ENCODE measurements at regions not wholly inside any gene's neighbourhood (a gene's known extent, or its start where the extent isn't known, plus 50 kb on each side); places are given as distances from the start of the nearest gene placed in this dataset.

DNA sequence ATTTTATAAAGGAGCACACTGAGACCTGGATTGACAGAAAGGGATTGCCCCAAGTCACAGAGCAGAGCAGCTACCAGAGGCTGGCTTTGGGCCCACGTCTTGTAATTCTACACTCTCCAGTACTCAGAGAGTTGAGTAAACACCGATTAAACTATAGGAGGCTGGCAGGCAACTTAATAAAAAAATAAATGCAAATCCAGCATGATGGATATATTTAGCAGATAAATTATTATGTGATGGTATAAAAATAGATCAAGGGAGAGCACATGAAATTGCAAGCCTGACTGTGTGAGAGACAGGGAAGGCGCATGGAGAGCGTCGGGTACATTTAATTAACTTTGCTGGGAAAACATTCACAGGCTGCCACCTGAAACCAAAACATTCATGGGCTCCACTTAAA lies 87.7 kb upstream of the CCL2 start:
- TF ChIP-seq, protein P1, sequence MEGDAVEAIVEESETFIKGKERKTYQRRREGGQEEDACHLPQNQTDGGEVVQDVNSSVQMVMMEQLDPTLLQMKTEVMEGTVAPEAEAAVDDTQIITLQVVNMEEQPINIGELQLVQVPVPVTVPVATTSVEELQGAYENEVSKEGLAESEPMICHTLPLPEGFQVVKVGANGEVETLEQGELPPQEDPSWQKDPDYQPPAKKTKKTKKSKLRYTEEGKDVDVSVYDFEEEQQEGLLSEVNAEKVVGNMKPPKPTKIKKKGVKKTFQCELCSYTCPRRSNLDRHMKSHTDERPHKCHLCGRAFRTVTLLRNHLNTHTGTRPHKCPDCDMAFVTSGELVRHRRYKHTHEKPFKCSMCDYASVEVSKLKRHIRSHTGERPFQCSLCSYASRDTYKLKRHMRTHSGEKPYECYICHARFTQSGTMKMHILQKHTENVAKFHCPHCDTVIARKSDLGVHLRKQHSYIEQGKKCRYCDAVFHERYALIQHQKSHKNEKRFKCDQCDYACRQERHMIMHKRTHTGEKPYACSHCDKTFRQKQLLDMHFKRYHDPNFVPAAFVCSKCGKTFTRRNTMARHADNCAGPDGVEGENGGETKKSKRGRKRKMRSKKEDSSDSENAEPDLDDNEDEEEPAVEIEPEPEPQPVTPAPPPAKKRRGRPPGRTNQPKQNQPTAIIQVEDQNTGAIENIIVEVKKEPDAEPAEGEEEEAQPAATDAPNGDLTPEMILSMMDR (IDR thresholded peaks at IDR 0.05): no peak
- no peak for TF ChIP-seq EP300 (IDR thresholded peaks at IDR 0.05)
- no peak for TF ChIP-seq POLR2AphosphoS5 (IDR thresholded peaks at IDR 0.05)
- TF ChIP-seq POLR2A (IDR thresholded peaks at IDR 0.05): no peak
- Histone ChIP-seq H3K4me3 (no peak overlapping the region), H3K4me1 (peaks cover 3% of the 10 kb centered on the region), H3K36me3 (no peaks in the 10 kb centered on the region), H3K27me3 (peaks cover 37% of the 10 kb centered on the region), H3K27ac (no peak overlapping the region), H3K9me3 (no peaks in the 10 kb centered on the region)
- 29% methylated on average over 5 of the region's 5 CpGs for WGBS
- no peak for DNase-seq (ENCODE audit: low spot score in 2 of 2)

DNA sequence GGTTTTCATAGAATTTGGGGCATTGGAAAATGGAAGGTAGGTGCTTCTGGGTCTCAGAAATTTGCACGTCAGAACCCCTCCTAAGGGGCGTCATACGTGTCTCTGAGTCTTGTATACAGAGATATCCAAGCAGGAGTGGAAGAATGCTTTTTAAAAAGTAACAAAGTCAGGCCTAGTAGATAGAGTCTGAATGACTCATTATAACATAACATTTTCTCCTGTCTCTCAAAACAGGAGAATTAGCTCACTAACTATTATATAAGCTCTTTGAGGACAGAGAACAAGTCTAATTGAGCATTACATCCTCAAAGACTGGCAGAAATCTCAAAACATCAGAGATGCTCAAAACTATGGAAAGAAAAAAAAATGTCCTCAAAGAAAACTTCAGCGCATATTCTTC lies 86.1 kb upstream of the CCL2 start:
- Histone ChIP-seq H3K4me3 (no peak overlapping the region), H3K36me3 (no peaks in the 10 kb centered on the region), H3K27me3 (peaks cover 23% of the 10 kb centered on the region), H3K27ac (no peak overlapping the region), H3K4me1 (peaks cover 3% of the 10 kb centered on the region), H3K9me3 (no peaks in the 10 kb centered on the region)
- TF ChIP-seq, protein P1 (IDR thresholded peaks at IDR 0.05): no peak
- TF ChIP-seq EP300 (IDR thresholded peaks at IDR 0.05) (no peak), POLR2AphosphoS5 (IDR thresholded peaks at IDR 0.05) (no peak), POLR2A (IDR thresholded peaks at IDR 0.05) (no peak)
- WGBS: 95% methylated on average over 4 of the region's 4 CpGs
- no peak for DNase-seq (ENCODE audit: low spot score in 2 of 2)

DNA sequence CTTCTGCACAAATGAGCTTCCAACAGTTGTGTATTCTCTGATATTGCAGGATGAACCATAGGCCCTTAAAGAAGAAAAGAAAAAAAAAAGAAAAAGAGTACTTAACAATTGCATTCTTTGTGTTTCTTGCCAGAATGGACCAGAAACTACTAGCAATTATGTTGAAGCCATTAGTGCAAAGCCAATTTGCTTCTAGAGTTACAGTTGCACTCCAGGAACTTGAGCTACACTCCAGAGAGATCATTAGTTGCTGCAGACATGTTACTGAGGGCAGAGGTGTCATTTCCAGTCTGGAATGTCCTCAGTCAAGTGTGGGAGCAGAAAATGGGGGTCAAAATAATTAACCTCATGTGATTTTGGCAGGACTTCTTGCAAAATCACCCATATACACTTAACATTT lies 85.6 kb upstream of the CCL2 start:
- no peak overlapping the region for H3K4me3 ChIP-seq
- TF ChIP-seq EP300 (IDR thresholded peaks at IDR 0.05) (no peak), POLR2A (IDR thresholded peaks at IDR 0.05) (no peak), POLR2AphosphoS5 (IDR thresholded peaks at IDR 0.05) (no peak)
- TF ChIP-seq, protein P1 (IDR thresholded peaks at IDR 0.05): no peak
- DNase-seq (ENCODE audit: low spot score in 2 of 2): no peak
- H3K4me1 ChIP-seq: peaks cover 3% of the 10 kb centered on the region
- H3K36me3 ChIP-seq: no peaks in the 10 kb centered on the region
- peaks cover 19% of the 10 kb centered on the region for H3K27me3 ChIP-seq
- no peak overlapping the region for H3K27ac ChIP-seq
- H3K9me3 ChIP-seq: no peaks in the 10 kb centered on the region

DNA sequence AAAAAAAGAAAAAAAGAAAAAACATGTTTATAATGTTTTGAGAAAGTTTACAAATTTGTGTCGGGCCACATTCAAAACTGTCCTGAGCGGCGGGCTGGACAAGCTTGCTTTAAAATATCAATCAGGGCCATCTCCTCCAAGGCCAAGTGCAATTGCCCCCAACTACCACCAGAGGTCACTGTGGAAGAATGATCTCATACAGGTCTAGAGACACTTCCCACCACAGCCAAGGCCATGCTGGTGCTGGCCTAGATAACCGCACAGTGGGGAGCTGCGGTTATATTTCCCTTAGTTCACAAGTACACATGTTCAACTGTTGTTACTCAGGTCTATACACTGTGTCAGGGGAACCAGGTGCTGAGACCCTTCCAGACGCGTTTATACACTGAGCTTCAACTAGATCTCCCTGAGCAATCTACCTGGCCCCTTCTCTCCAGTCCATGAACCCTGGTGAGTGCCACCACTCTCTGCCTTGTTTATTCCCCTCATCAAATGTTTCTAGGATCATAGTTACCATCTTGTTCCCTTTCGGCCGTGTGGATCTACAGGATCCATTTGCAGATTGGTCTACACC lies 83.8 kb upstream of the CCL2 start:
- no peak for TF ChIP-seq EP300 (IDR thresholded peaks at IDR 0.05)
- TF ChIP-seq, protein P1 (IDR thresholded peaks at IDR 0.05): peak; percentile 57 to 90
- 67% methylated on average over 9 of the region's 9 CpGs for WGBS
- no peaks in the 10 kb centered on the region for H3K9me3 ChIP-seq
- no peak overlapping the region for H3K4me3 ChIP-seq
- DNase-seq (ENCODE audit: low spot score in 2 of 2): no peak
- H3K27me3 ChIP-seq: peaks cover 4% of the 10 kb centered on the region
- H3K4me1 ChIP-seq: peaks cover 3% of the 10 kb centered on the region
- no peak overlapping the region for H3K27ac ChIP-seq
- no peaks in the 10 kb centered on the region for H3K36me3 ChIP-seq

DNA sequence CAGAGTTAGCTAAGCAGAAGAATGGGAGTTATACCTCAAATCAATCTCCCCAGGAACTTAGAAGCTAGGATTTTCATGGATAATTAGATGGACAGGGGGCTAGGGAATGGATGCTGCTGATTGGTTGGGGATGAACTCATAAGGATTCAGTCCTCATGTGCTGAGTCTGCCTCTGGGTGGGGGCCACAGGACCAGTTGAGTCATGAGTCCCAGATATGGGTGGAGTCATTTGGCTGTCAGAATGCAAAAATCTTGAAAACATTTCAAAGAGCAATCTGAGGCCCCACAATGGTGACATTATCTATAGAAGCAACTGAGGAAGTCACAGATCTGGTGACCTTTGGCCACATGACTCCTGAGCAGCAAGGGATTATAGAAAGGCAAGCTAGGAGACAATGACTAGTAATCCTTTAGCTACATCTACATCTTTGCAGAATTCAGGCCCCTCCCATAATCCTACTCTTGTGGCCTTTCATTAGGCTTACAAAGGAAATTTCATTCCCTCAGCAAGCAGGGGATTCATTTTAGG lies 82.6 kb upstream of the CCL2 start:
- DNase-seq (ENCODE audit: low spot score in 2 of 2): no peak
- Histone ChIP-seq H3K36me3 (no peaks in the 10 kb centered on the region), H3K27ac (no peak overlapping the region), H3K4me3 (no peak overlapping the region), H3K9me3 (no peaks in the 10 kb centered on the region), H3K27me3 (no peaks in the 10 kb centered on the region), H3K4me1 (peaks cover under 1% of the 10 kb centered on the region)
- TF ChIP-seq EP300 (IDR thresholded peaks at IDR 0.05) (no peak), POLR2AphosphoS5 (IDR thresholded peaks at IDR 0.05) (no peak), POLR2A (IDR thresholded peaks at IDR 0.05) (no peak)
- TF ChIP-seq, protein P1 (IDR thresholded peaks at IDR 0.05): no peak
